ENCODE measurements at regions not wholly inside any gene's neighbourhood (a gene's known extent, or its start where the extent isn't known, plus 50 kb on each side); places are given as distances from the start of the nearest gene placed in this dataset.

DNA sequence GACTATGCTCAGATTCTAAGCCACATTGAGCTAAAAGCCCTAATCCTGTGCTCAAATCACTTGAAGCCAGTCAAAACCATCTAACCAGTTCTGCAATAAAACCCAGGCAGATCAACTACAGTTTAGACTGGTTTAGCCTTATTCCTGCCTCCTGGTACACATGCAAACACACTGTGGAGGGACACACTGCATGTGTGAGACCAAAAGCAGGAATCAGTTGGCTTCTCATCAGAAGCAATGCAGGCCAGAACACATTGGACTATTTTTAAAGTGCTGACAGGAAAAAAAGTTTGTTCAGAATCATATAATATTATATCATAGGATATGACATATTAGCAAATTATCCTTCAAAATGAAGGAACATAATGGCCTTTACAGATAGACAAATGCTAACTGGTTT lies 52.5 kb upstream of the NT5C1B start:
- CTCF ChIA-PET: interaction anchor here (1.0 kb wide), 1 partner anchor 122 kb away, joined by 4 read pairs; no protein-coding TSS in a partner anchor
- H3K27me3 ChIP-seq (ENCODE audit: control insufficient read depth, insufficient read depth, low read length): no peaks in the 10 kb centered on the region
- TF ChIP-seq, protein P1, sequence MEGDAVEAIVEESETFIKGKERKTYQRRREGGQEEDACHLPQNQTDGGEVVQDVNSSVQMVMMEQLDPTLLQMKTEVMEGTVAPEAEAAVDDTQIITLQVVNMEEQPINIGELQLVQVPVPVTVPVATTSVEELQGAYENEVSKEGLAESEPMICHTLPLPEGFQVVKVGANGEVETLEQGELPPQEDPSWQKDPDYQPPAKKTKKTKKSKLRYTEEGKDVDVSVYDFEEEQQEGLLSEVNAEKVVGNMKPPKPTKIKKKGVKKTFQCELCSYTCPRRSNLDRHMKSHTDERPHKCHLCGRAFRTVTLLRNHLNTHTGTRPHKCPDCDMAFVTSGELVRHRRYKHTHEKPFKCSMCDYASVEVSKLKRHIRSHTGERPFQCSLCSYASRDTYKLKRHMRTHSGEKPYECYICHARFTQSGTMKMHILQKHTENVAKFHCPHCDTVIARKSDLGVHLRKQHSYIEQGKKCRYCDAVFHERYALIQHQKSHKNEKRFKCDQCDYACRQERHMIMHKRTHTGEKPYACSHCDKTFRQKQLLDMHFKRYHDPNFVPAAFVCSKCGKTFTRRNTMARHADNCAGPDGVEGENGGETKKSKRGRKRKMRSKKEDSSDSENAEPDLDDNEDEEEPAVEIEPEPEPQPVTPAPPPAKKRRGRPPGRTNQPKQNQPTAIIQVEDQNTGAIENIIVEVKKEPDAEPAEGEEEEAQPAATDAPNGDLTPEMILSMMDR (IDR thresholded peaks at IDR 0.05; ENCODE audit: insufficient read depth, low read depth, low read length): no peak
- no peak overlapping the region for H3K4me3 ChIP-seq (ENCODE audit: low read depth, low read length)
- H3K36me3 ChIP-seq (ENCODE audit: control insufficient read depth, insufficient read depth, low read length): no peaks in the 10 kb centered on the region
- no peak for DNase-seq (ENCODE audit: low read depth)
- POLR2A ChIA-PET: no interaction called here

- Histone ChIP-seq H3K4me3 (ENCODE audit: low read depth, low read length) (no peak overlapping the region), H3K27me3 (ENCODE audit: control insufficient read depth, insufficient read depth, low read length) (no peaks in the 10 kb centered on the region), H3K36me3 (ENCODE audit: control insufficient read depth, insufficient read depth, low read length) (no peaks in the 10 kb centered on the region)
- DNase-seq (ENCODE audit: low read depth): no peak
- ChIA-PET POLR2A (no interaction called here), CTCF (no interaction called here)
- TF ChIP-seq, protein P1 (IDR thresholded peaks at IDR 0.05; ENCODE audit: insufficient read depth, low read depth, low read length): no peak
Measured at GRCh38 chr2:18639756-18640453, 50.5 kb upstream of the NT5C1B start.

All from BJ (cell line).